CD4-positive, alpha-beta T cell (primary cell): ENCODE measurements at regions not wholly inside any gene's neighbourhood (a gene's known extent, or its start where the extent isn't known, plus 50 kb on each side); places are given as distances from the start of the nearest gene placed in this dataset.

ENCODE experiments used
- ATAC-seq: fragments of 200-7000 bp; cut with Tn5 transposase; one replicate; pipeline ENCODE4 v1.10.0; 2022; ENCODE audit warnings: mild to moderate bottlenecking; ENCODE audit not compliant: poor library complexity
- CTCF ChIA-PET: fragments of 350-600 bp; sonication (Branson Sonifier 250); formaldehyde crosslinking; loops from one replicate; lab custom pipeline; 2021; ENCODE audit warnings: antibody characterized with exemption, inconsistent platforms; lab: Charles Lee
- POLR2A ChIA-PET: fragments of 350-600 bp; sonication (Branson Sonifier 250); formaldehyde crosslinking; loops from one replicate; lab custom pipeline; 2021; ENCODE audit warnings: antibody characterized with exemption, inconsistent platforms; lab: Charles Lee
- DNase-seq, 14 experiments: peaks; one replicate each; pipeline ENCODE4 v3.0.0-alpha.2; 2013 to 2020; ENCODE audit warnings: mixed read lengths in 2 of 14
- H3K27ac ChIP-seq, 2 donors: one replicate each; pipeline versions ENCODE4 v1.5.1 to v1.7.0; 2013; ENCODE audit warnings: low read length in 2 of 2, low read depth in 1 of 2, mild to moderate bottlenecking in 1 of 2
- H3K27me3 ChIP-seq, 2 experiments: 1 replicate in 1 of 2; 2 replicates in 1 of 2; pipeline versions ENCODE4 v1.6.1 to v1.7.0; 2013; ENCODE audit warnings: low read length in 2 of 2, control low read depth in 1 of 2, mild to moderate bottlenecking in 1 of 2, moderate library complexity in 1 of 2; ENCODE audit not compliant: insufficient read depth in 2 of 2, control insufficient read depth in 1 of 2
- H3K36me3 ChIP-seq: one replicate; pipeline ENCODE4 v1.6.1; 2013; ENCODE audit warnings: low read length, control low read depth; ENCODE audit not compliant: insufficient read depth
- H3K4me1 ChIP-seq: one replicate; pipeline ENCODE4 v1.6.1; 2013; ENCODE audit warnings: low read length, control low read depth; ENCODE audit not compliant: insufficient read depth
- H3K4me3 ChIP-seq: one replicate; pipeline ENCODE4 v1.5.1; 2013; ENCODE audit warnings: mild to moderate bottlenecking, low read length, moderate library complexity
- H3K9me3 ChIP-seq, 2 experiments: 1 replicate in 1 of 2; 2 replicates in 1 of 2; pipeline versions ENCODE4 v1.6.1 to v1.7.0; 2013; ENCODE audit warnings: low read length in 2 of 2, mild to moderate bottlenecking in 2 of 2, control low read depth in 1 of 2, moderate library complexity in 1 of 2; ENCODE audit not compliant: control insufficient read depth in 1 of 2, insufficient read depth in 1 of 2
- H3K27ac Mint-ChIP-seq: one replicate; pipeline ENCODE4 v1.8.0; 2020; ENCODE audit warnings: mixed read lengths
- H3K27me3 Mint-ChIP-seq: one replicate; pipeline ENCODE4 v1.8.0; 2021; ENCODE audit warnings: mixed read lengths
- H3K36me3 Mint-ChIP-seq: one replicate; pipeline ENCODE4 v1.8.0; 2021; ENCODE audit warnings: low read depth, mixed read lengths
- H3K4me1 Mint-ChIP-seq: one replicate; pipeline ENCODE4 v1.8.0; 2021; ENCODE audit warnings: low read depth, mixed read lengths
- H3K4me3 Mint-ChIP-seq: one replicate; pipeline ENCODE4 v1.8.0; 2020; ENCODE audit warnings: mild to moderate bottlenecking, mixed read lengths
- H3K9me3 Mint-ChIP-seq: one replicate; pipeline ENCODE4 v1.8.0; 2020; ENCODE audit warnings: mixed read lengths
- intact Hi-C, 2 experiments: fragments of 100-400 bp; cut with DNase I in 1 of 2; cut with micrococcal nuclease in 1 of 2; formaldehyde crosslinking; loops; one replicate each; pipeline versions ENCODE4 v1.15.1 to v1.9.0; 2023 to 2025; cut with DNase I, micrococcal nuclease
- TF ChIP-seq, protein P1 (sequence below): fragments of 200-600 bp; IDR thresholded peaks from one replicate; pipeline ENCODE4 v1.8.0; 2022; ENCODE audit warnings: antibody characterized with exemption, mild to moderate bottlenecking

GRCh38 chr22:48517039-48518030 lies 1310.3 kb downstream of the BRD1 start:
- H3K4me1 ChIP-seq: no peaks in the 10 kb centered on the region
- ChIA-PET POLR2A (no interaction called here), CTCF (no interaction called here)
- Mint-ChIP-seq H3K4me3 (no peak overlapping the region), H3K9me3 (no peaks in the 10 kb centered on the region), H3K27me3 (no peaks in the 10 kb centered on the region), H3K4me1 (no peaks in the 10 kb centered on the region), H3K36me3 (no peaks in the 10 kb centered on the region), H3K27ac (no peak overlapping the region)
- H3K9me3 ChIP-seq: no peaks in the 10 kb centered on the region
- no peak for DNase-seq
- TF ChIP-seq, protein P1, sequence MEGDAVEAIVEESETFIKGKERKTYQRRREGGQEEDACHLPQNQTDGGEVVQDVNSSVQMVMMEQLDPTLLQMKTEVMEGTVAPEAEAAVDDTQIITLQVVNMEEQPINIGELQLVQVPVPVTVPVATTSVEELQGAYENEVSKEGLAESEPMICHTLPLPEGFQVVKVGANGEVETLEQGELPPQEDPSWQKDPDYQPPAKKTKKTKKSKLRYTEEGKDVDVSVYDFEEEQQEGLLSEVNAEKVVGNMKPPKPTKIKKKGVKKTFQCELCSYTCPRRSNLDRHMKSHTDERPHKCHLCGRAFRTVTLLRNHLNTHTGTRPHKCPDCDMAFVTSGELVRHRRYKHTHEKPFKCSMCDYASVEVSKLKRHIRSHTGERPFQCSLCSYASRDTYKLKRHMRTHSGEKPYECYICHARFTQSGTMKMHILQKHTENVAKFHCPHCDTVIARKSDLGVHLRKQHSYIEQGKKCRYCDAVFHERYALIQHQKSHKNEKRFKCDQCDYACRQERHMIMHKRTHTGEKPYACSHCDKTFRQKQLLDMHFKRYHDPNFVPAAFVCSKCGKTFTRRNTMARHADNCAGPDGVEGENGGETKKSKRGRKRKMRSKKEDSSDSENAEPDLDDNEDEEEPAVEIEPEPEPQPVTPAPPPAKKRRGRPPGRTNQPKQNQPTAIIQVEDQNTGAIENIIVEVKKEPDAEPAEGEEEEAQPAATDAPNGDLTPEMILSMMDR: no peak
- intact Hi-C loops: no loop called here
- H3K4me3 ChIP-seq: no peak overlapping the region
- no peaks in the 10 kb centered on the region for H3K36me3 ChIP-seq
- H3K27ac ChIP-seq: no peak overlapping the region
- no peak for ATAC-seq
- no peaks in the 10 kb centered on the region for H3K27me3 ChIP-seq

GRCh38 chr22:48516571-48516970 lies 1311.1 kb downstream of the BRD1 start:
- no peak for ATAC-seq
- ChIA-PET POLR2A (no interaction called here), CTCF (no interaction called here)
- Mint-ChIP-seq H3K36me3 (no peaks in the 10 kb centered on the region), H3K4me1 (no peaks in the 10 kb centered on the region), H3K27ac (no peak overlapping the region), H3K9me3 (no peaks in the 10 kb centered on the region), H3K4me3 (no peak overlapping the region), H3K27me3 (no peaks in the 10 kb centered on the region)
- Histone ChIP-seq H3K4me1 (no peaks in the 10 kb centered on the region), H3K36me3 (no peaks in the 10 kb centered on the region), H3K9me3 (no peaks in the 10 kb centered on the region), H3K4me3 (no peak overlapping the region), H3K27me3 (no peaks in the 10 kb centered on the region), H3K27ac (no peak overlapping the region)
- intact Hi-C loops: no loop called here
- TF ChIP-seq, protein P1: no peak
- no peak for DNase-seq

DNA sequence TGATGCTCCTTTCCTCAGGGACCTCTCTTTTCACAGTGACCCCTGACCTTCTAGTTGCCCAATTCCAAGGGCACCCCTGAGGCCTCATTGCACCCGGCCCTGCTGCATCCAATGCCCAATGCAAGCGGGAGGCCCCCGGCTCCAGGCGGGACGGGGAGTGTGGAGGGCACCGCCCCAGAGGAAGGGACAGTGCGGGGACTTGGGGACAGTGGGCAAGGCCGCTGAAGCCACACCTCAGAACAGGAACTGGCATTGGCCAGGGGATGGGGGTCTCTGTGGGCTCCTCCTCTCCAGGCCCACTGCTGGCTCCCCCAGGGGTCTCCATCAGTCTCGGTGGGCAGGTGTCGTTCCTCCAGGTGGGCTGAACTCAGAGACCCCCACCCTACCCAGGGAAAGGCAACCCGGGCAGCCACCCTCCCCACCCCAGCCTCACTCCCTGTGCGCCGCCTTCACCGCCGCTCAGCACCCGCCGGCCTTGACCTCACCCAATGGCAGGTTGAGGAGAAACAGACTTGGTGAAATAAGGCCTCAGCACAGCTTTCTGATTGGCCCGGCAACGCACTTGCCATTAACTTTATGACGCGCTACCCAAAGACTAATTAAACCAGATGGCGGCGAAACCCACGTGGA lies 1312.0 kb downstream of the BRD1 start:
- H3K27me3 ChIP-seq: no peaks in the 10 kb centered on the region
- no peaks in the 10 kb centered on the region for H3K9me3 Mint-ChIP-seq
- intact Hi-C loops: no loop called here
- ATAC-seq (no peak), DNase-seq (no peak)
- no peak overlapping the region for H3K4me3 Mint-ChIP-seq
- no peaks in the 10 kb centered on the region for H3K4me1 ChIP-seq
- H3K36me3 Mint-ChIP-seq: no peaks in the 10 kb centered on the region
- H3K27me3 Mint-ChIP-seq: no peaks in the 10 kb centered on the region
- H3K27ac Mint-ChIP-seq: no peak overlapping the region
- no peaks in the 10 kb centered on the region for H3K9me3 ChIP-seq
- TF ChIP-seq, protein P1: no peak
- ChIA-PET CTCF (no interaction called here), POLR2A (no interaction called here)
- no peaks in the 10 kb centered on the region for H3K36me3 ChIP-seq
- H3K27ac ChIP-seq: no peak overlapping the region
- no peaks in the 10 kb centered on the region for H3K4me1 Mint-ChIP-seq
- H3K4me3 ChIP-seq: no peak overlapping the region
